B cell (primary cell): ENCODE measurements at regions not wholly inside any gene's neighbourhood (a gene's known extent, or its start where the extent isn't known, plus 50 kb on each side); places are given as distances from the start of the nearest gene placed in this dataset.

ENCODE experiments used
- ATAC-seq: fragments of 200-7000 bp; cut with Tn5 transposase; one replicate; pipeline ENCODE4 v1.10.0; 2021; ENCODE audit warnings: low read depth, mild to moderate bottlenecking, moderate number of reproducible peaks, moderate library complexity
- CTCF ChIA-PET: fragments of 350-600 bp; sonication (Branson Sonifier 250); formaldehyde crosslinking; loops from one replicate; lab custom pipeline; 2021; ENCODE audit warnings: antibody characterized with exemption, inconsistent platforms; lab: Charles Lee
- POLR2A ChIA-PET: fragments of 350-600 bp; sonication (Branson Sonifier 250); formaldehyde crosslinking; loops from one replicate; lab custom pipeline; 2021; ENCODE audit warnings: antibody characterized with exemption; lab: Charles Lee
- DNase-seq: peaks from one replicate; pipeline ENCODE4 v3.0.0; 2013
- H2AFZ ChIP-seq: 2 replicates; pipeline ENCODE4 v1.6.1; 2012; ENCODE audit warnings: mild to moderate bottlenecking, low read depth, low read length; ENCODE audit not compliant: insufficient read depth, poor library complexity, severe bottlenecking
- H3K27ac ChIP-seq, 2 donors: 1 replicate in 1 of 2; 2 replicates in 1 of 2; pipeline ENCODE4 v1.5.1; 2012 to 2013; ENCODE audit warnings: low read length in 2 of 2, mild to moderate bottlenecking in 2 of 2, moderate library complexity in 1 of 2
- H3K27me3 ChIP-seq, 4 experiments: fragments of 200-600 bp in 1 of 4; sonication (generic) in 1 of 4; replicated peaks in 1 of 4; 1 replicate in 2 of 4; 2 replicates in 2 of 4; pipeline versions ENCODE4 v1.6.1 to v1.7.0; 2013 to 2016; ENCODE audit warnings: low read length in 3 of 4, mild to moderate bottlenecking in 2 of 4, mixed read lengths in 1 of 4, moderate library complexity in 1 of 4; ENCODE audit not compliant: insufficient read depth in 4 of 4, control insufficient read depth in 3 of 4; ENCODE audit errors: control extremely low read depth in 1 of 4
- H3K36me3 ChIP-seq, 2 experiments: replicated peaks in 1 of 2; 1 replicate in 1 of 2; 2 replicates in 1 of 2; pipeline versions ENCODE4 v1.6.1 to v1.7.1; 2013; ENCODE audit warnings: low read length in 1 of 2; ENCODE audit not compliant: insufficient read depth in 2 of 2, control insufficient read depth in 1 of 2; ENCODE audit errors: control extremely low read depth in 1 of 2, extremely low read depth in 1 of 2
- H3K4me1 ChIP-seq, 2 donors: fragments of 200-600 bp in 1 of 2; sonication (generic) in 1 of 2; 1 replicate in 1 of 2; 2 replicates in 1 of 2; pipeline versions ENCODE4 v1.5.1 to v1.6.1; 2013 to 2017; ENCODE audit warnings: low read length in 2 of 2; ENCODE audit not compliant: control insufficient read depth in 2 of 2, insufficient read depth in 2 of 2
- H3K4me2 ChIP-seq: replicated peaks from 2 replicates; pipeline ENCODE3; 2012; ENCODE audit warnings: mild to moderate bottlenecking, low read depth, low read length; ENCODE audit not compliant: poor library complexity, severe bottlenecking
- H3K4me3 ChIP-seq, 5 experiments: fragments of 200-600 bp in 1 of 5; sonication (generic) in 1 of 5; 1 replicate in 3 of 5; 2 replicates in 2 of 5; pipeline versions ENCODE4 v1.5.1 to v1.7.0; 2011 to 2016; ENCODE audit warnings: low read length in 4 of 5, mild to moderate bottlenecking in 4 of 5, low read depth in 2 of 5, control low read depth in 1 of 5, moderate library complexity in 1 of 5; ENCODE audit not compliant: insufficient read depth in 1 of 5; ENCODE audit errors: control extremely low read depth in 1 of 5, extremely low read depth in 1 of 5
- H3K79me2 ChIP-seq: fragments of 200-600 bp; sonication (generic); one replicate; pipeline ENCODE4 v1.6.0; 2016; ENCODE audit warnings: low read length; ENCODE audit not compliant: control insufficient read depth, insufficient read depth
- H3K9ac ChIP-seq: fragments of 200-600 bp; sonication (generic); 2 replicates; pipeline ENCODE4 v1.6.1; 2017; ENCODE audit warnings: mild to moderate bottlenecking, low read length, moderate library complexity
- H3K9me3 ChIP-seq, 3 donors: one replicate each; pipeline versions ENCODE4 v1.6.1 to v1.7.1; 2013; ENCODE audit warnings: low read length in 2 of 3; ENCODE audit not compliant: control insufficient read depth in 2 of 3, insufficient read depth in 1 of 3; ENCODE audit errors: control extremely low read depth in 1 of 3
- H4K20me1 ChIP-seq: 2 replicates; pipeline ENCODE4 v1.6.0; 2012; ENCODE audit warnings: mild to moderate bottlenecking, low read length; ENCODE audit not compliant: insufficient read depth, control insufficient read depth, poor library complexity, severe bottlenecking
- H3K27ac Mint-ChIP-seq: one replicate; pipeline ENCODE4 v1.8.0; 2021; ENCODE audit warnings: mixed read lengths
- H3K27me3 Mint-ChIP-seq: one replicate; pipeline ENCODE4 v1.8.0; 2021; ENCODE audit warnings: mixed read lengths
- H3K4me1 Mint-ChIP-seq: one replicate; pipeline ENCODE4 v1.8.0; 2021; ENCODE audit warnings: mixed read lengths
- H3K4me3 Mint-ChIP-seq: one replicate; pipeline ENCODE4 v1.8.0; 2021; ENCODE audit warnings: mixed read lengths
- H3K9me3 Mint-ChIP-seq: one replicate; pipeline ENCODE4 v1.8.0; 2022; ENCODE audit warnings: mixed read lengths; ENCODE audit not compliant: insufficient read depth
- EZH2 ChIP-seq: IDR thresholded peaks from 2 replicates; pipeline ENCODE4 v1.6.1; 2012; ENCODE audit warnings: borderline replicate concordance, low read depth, mild to moderate bottlenecking, moderate library complexity, low read length; ENCODE audit not compliant: insufficient read depth, poor library complexity, severe bottlenecking
- WGBS: methylation state at CpG from one replicate; pipeline ENCODE4 v1.1.5; 2013; ENCODE audit warnings: missing lambda C conversion rate; ENCODE audit not compliant: insufficient coverage; 5-methylcytosine and 5-hydroxymethylcytosine counted together
- intact Hi-C: fragments of 100-400 bp; cut with micrococcal nuclease; formaldehyde crosslinking; loops from one replicate; pipeline ENCODE4 v1.10.0; 2022
- TF ChIP-seq, protein P1 (sequence below): fragments of 200-600 bp; IDR thresholded peaks from one replicate; pipeline ENCODE4 v1.8.0; 2022; ENCODE audit warnings: antibody characterized with exemption, mild to moderate bottlenecking

DNA sequence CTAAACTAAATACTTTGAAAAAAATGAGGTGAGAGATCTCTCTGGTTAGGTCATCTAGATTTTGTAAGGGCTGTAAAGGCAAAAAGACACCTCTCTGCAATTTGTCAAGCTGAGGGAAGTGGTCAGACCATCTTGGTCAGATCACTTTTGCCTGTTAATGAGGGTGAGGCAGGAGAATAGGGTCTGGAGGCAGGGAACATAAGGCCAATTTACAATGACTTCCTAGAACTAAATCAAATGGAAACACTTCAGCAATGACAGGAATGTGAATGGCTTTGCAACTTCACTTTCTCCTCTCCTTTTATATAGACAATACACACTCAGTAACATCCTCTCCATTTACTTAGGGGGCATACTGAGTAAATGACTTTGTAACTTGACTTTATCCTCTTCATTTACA is 1653.4 kb downstream of the SLITRK5 start:
- H3K4me2 ChIP-seq, result no peak overlapping the region
- no peaks in the 10 kb centered on the region for H3K4me1 ChIP-seq
- no peak for DNase-seq
- no peaks in the 10 kb centered on the region for H4K20me1 ChIP-seq
- TF ChIP-seq, protein P1, sequence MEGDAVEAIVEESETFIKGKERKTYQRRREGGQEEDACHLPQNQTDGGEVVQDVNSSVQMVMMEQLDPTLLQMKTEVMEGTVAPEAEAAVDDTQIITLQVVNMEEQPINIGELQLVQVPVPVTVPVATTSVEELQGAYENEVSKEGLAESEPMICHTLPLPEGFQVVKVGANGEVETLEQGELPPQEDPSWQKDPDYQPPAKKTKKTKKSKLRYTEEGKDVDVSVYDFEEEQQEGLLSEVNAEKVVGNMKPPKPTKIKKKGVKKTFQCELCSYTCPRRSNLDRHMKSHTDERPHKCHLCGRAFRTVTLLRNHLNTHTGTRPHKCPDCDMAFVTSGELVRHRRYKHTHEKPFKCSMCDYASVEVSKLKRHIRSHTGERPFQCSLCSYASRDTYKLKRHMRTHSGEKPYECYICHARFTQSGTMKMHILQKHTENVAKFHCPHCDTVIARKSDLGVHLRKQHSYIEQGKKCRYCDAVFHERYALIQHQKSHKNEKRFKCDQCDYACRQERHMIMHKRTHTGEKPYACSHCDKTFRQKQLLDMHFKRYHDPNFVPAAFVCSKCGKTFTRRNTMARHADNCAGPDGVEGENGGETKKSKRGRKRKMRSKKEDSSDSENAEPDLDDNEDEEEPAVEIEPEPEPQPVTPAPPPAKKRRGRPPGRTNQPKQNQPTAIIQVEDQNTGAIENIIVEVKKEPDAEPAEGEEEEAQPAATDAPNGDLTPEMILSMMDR, result no peak
- TF ChIP-seq EZH2, result no peak
- no peak for ATAC-seq
- ChIA-PET POLR2A (no interaction called here), CTCF (no interaction called here)
- no peak overlapping the region for H2AFZ ChIP-seq
- H3K27me3 Mint-ChIP-seq, result no peaks in the 10 kb centered on the region
- H3K9me3 Mint-ChIP-seq, result no peaks in the 10 kb centered on the region
- no peaks in the 10 kb centered on the region for H3K79me2 ChIP-seq
- no peak overlapping the region for H3K4me3 Mint-ChIP-seq
- no peak overlapping the region for H3K27ac ChIP-seq
- no peaks in the 10 kb centered on the region for H3K36me3 ChIP-seq
- no peak overlapping the region for H3K27ac Mint-ChIP-seq
- peaks cover 0 to 3% (median 0%) of the 10 kb centered on the region in 3 donors for H3K9me3 ChIP-seq
- no peaks in the 10 kb centered on the region for H3K27me3 ChIP-seq
- intact Hi-C loops, result no loop called here
- H3K9ac ChIP-seq, result no peak overlapping the region
- H3K4me1 Mint-ChIP-seq, result no peaks in the 10 kb centered on the region
- H3K4me3 ChIP-seq, result no peak overlapping the region

DNA sequence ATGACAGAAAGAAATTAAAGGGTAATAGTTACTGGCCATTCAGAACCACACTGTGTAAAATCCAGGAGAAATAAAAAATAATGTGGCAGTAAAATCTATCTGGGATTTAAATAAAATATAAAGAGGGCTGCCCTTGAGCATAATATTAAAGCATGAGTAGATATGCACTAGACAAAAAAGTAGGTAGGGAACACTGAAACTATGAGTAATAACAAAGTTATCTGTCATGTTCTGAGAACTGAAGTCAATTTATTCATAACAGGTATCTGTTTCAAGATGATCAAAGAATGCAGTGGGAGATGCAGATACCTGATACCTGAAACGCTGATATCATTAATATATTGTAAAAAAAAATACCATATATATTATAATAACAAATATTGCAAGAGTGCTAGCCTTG is 1672.0 kb downstream of the SLITRK5 start:
- TF ChIP-seq EZH2, result no peak
- TF ChIP-seq, protein P1, result no peak
- POLR2A ChIA-PET, result no interaction called here
- Histone ChIP-seq H3K27me3 (no peaks in the 10 kb centered on the region), H3K4me3 (no peak overlapping the region), H3K79me2 (no peaks in the 10 kb centered on the region), H3K4me1 (no peaks in the 10 kb centered on the region), H2AFZ (no peak overlapping the region), H4K20me1 (no peaks in the 10 kb centered on the region), H3K36me3 (no peaks in the 10 kb centered on the region), H3K27ac (no peak overlapping the region), H3K4me2 (no peak overlapping the region), H3K9ac (no peak overlapping the region), H3K9me3 (no peaks in the 10 kb centered on the region)
- no peaks in the 10 kb centered on the region for H3K4me1 Mint-ChIP-seq
- CTCF ChIA-PET, result no interaction called here
- H3K9me3 Mint-ChIP-seq, result no peaks in the 10 kb centered on the region
- intact Hi-C loops, result no loop called here
- ATAC-seq (no peak), DNase-seq (no peak)
- no peak overlapping the region for H3K27ac Mint-ChIP-seq
- no CpG with 5 or more reads among the region's 1 CpG for WGBS
- H3K27me3 Mint-ChIP-seq, result no peaks in the 10 kb centered on the region
- no peak overlapping the region for H3K4me3 Mint-ChIP-seq
